ENCODE measurements at regions not wholly inside any gene's neighbourhood (a gene's known extent, or its start where the extent isn't known, plus 50 kb on each side); places are given as distances from the start of the nearest gene placed in this dataset.

DNA sequence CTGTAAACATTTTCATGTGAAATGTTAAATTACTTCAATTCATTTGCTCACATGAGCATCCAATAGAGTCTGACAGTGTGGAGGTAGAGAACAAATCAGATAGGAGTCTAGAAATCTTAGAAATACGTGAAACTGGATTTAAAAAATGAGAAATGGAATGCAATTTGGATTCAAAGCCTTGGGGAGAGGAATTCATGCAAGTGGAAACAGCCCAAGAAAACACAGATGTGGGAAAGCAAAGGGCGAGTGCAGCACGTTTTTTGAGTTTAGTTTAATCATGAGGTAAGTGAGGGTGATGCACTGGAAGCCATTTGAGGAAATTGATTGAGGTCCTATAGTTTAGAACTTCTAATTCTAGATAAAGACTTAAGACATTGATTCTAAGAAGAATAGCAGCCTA lies 434.7 kb downstream of the C3orf38 start:
- TF ChIP-seq ZNF302 (CRISPR knock-in tag; IDR thresholded peaks at IDR 0.05) = no peak
- TF ChIP-seq EP300 (IDR thresholded peaks at IDR 0.05) = no peak
- TF ChIP-seq, protein P1, sequence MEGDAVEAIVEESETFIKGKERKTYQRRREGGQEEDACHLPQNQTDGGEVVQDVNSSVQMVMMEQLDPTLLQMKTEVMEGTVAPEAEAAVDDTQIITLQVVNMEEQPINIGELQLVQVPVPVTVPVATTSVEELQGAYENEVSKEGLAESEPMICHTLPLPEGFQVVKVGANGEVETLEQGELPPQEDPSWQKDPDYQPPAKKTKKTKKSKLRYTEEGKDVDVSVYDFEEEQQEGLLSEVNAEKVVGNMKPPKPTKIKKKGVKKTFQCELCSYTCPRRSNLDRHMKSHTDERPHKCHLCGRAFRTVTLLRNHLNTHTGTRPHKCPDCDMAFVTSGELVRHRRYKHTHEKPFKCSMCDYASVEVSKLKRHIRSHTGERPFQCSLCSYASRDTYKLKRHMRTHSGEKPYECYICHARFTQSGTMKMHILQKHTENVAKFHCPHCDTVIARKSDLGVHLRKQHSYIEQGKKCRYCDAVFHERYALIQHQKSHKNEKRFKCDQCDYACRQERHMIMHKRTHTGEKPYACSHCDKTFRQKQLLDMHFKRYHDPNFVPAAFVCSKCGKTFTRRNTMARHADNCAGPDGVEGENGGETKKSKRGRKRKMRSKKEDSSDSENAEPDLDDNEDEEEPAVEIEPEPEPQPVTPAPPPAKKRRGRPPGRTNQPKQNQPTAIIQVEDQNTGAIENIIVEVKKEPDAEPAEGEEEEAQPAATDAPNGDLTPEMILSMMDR (IDR thresholded peaks at IDR 0.05) = no peak
- no peak for TF ChIP-seq TP53 (CRISPR knock-in tag; IDR thresholded peaks at IDR 0.05)
- TF ChIP-seq, protein P2, sequence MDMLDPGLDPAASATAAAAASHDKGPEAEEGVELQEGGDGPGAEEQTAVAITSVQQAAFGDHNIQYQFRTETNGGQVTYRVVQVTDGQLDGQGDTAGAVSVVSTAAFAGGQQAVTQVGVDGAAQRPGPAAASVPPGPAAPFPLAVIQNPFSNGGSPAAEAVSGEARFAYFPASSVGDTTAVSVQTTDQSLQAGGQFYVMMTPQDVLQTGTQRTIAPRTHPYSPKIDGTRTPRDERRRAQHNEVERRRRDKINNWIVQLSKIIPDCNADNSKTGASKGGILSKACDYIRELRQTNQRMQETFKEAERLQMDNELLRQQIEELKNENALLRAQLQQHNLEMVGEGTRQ (IDR thresholded peaks at IDR 0.05) = no peak
- TF ChIP-seq MAZ (IDR thresholded peaks at IDR 0.05; ENCODE audit: borderline replicate concordance, low read depth, low read length) = no peak
- no peak for TF ChIP-seq KDM1A (IDR thresholded peaks at IDR 0.05; ENCODE audit: low read depth)
- TF ChIP-seq CEBPB (IDR thresholded peaks at IDR 0.05) = no peak
- no peak for TF ChIP-seq RCOR1 (IDR thresholded peaks at IDR 0.05; ENCODE audit: low read depth, low read length)
- no peak for TF ChIP-seq HEYL (CRISPR knock-in tag; IDR thresholded peaks at IDR 0.05)
- TF ChIP-seq POLR2A (IDR thresholded peaks at IDR 0.05; ENCODE audit: low read length) = no peak
